ENCODE measurements at regions not wholly inside any gene's neighbourhood (a gene's known extent, or its start where the extent isn't known, plus 50 kb on each side); places are given as distances from the start of the nearest gene placed in this dataset.
A peak's percentile ranks its signal among the peaks of the same experiment; 100 is the strongest.

DNA sequence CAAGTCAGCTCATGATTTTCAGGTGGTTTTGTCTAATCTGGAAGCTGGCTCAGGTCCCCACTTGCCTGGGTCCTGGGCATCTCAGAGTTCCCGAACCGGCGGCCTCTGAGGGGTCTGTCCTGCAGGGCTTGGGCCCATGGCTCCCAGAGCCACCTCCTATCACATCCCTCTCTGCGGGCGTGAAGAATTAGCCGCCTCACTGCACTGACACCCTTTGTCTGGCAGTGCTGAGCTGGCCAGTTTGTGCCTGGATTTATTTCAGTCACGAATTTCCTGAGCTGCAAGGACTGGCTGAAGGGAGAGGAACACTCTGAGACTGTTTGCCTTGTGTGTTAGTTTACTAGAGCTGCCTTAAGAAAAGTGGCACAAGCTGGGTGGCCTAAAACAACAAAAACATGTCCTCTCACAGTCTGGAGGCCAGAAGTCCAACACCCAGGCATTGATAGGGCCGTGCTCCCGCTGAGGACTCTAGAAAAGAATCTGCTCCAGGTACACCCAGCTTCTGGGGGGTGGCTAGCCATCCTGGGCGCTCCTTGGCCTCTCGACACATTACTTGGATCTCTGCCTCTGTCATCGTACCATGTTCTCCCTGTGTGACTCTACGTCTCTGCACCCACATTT, 217.5 kb upstream of the DYNLRB2 start:
- TF ChIP-seq, protein P1, sequence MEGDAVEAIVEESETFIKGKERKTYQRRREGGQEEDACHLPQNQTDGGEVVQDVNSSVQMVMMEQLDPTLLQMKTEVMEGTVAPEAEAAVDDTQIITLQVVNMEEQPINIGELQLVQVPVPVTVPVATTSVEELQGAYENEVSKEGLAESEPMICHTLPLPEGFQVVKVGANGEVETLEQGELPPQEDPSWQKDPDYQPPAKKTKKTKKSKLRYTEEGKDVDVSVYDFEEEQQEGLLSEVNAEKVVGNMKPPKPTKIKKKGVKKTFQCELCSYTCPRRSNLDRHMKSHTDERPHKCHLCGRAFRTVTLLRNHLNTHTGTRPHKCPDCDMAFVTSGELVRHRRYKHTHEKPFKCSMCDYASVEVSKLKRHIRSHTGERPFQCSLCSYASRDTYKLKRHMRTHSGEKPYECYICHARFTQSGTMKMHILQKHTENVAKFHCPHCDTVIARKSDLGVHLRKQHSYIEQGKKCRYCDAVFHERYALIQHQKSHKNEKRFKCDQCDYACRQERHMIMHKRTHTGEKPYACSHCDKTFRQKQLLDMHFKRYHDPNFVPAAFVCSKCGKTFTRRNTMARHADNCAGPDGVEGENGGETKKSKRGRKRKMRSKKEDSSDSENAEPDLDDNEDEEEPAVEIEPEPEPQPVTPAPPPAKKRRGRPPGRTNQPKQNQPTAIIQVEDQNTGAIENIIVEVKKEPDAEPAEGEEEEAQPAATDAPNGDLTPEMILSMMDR (IDR thresholded peaks at IDR 0.05; ENCODE audit: low read depth, low read length): no peak
- DNase-seq (ENCODE audit: low read depth in 1 of 2, low spot score in 1 of 2): no peak
- Histone ChIP-seq H3K9me3 (ENCODE audit: low read depth) (no peaks in the 10 kb centered on the region), H3K36me3 (no peaks in the 10 kb centered on the region), H3K27ac (no peak overlapping the region), H3K27me3 (peaks cover 79% of the 10 kb centered on the region), H3K4me3 (no peak overlapping the region), H3K4me1 (ENCODE audit: low read depth) (no peaks in the 10 kb centered on the region)

- Histone ChIP-seq H3K9me3 (ENCODE audit: low read depth) (no peaks in the 10 kb centered on the region), H3K36me3 (no peaks in the 10 kb centered on the region), H3K4me1 (ENCODE audit: low read depth) (peaks cover 3% of the 10 kb centered on the region), H3K27me3 (peaks cover 45% of the 10 kb centered on the region), H3K4me3 (no peak overlapping the region), H3K27ac (no peak overlapping the region)
- DNase-seq (ENCODE audit: low read depth in 1 of 2, low spot score in 1 of 2): no peak
- TF ChIP-seq, protein P1 (IDR thresholded peaks at IDR 0.05; ENCODE audit: low read depth, low read length): no peak
Observed at GRCh38 chr16:80319181-80319580, 221.6 kb upstream of the DYNLRB2 start.

DNA sequence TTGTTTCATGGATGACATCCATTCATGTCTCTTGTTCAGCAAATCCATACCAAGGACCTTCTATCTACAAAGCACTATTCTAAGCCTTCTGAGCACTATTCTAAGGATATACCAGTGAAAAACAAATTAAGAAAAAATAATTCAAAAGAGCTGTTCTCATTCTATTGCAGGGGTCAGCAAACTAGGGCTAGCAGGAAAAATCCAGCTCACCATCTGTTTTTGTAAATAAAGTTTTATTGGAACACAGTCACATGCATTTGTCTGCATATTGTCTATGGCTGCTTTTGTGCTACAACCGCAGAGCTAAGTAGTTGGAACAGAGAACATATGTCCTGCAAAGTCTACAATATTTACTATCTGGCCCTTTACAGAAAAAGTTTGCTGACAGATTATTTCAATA, 222.7 kb upstream of the DYNLRB2 start:
- H3K27ac ChIP-seq: no peak overlapping the region
- no peaks in the 10 kb centered on the region for H3K36me3 ChIP-seq
- no peak for DNase-seq (ENCODE audit: low read depth in 1 of 2, low spot score in 1 of 2)
- peaks cover 3% of the 10 kb centered on the region for H3K4me1 ChIP-seq (ENCODE audit: low read depth)
- TF ChIP-seq, protein P1 (IDR thresholded peaks at IDR 0.05; ENCODE audit: low read depth, low read length): no peak
- H3K4me3 ChIP-seq: no peak overlapping the region
- H3K27me3 ChIP-seq: peaks cover 43% of the 10 kb centered on the region
- H3K9me3 ChIP-seq (ENCODE audit: low read depth): no peaks in the 10 kb centered on the region

DNA sequence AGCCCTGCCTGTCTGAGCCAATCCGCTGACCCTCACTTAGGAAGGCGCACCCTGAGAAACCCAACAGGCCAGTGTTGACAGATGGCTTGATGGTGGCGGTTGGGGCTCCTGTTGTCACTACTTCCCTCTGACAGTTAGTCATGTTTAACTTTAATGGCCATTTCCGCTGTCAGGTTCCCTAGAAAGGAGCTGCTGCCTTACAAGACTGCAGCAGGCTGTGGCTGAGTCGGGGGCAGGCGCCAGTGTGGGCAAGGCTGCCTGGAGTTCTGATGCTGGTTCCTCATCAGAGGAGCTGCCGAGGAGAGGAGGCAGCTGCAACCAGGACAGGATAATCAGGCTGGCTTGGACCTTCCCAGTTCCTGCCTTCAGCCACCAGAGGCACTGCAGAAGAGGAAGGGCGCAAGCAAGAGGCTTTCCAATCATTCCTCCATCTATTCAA, 223.2 kb upstream of the DYNLRB2 start:
- Histone ChIP-seq H3K4me3 (no peak overlapping the region), H3K27ac (no peak overlapping the region), H3K4me1 (ENCODE audit: low read depth) (peaks cover 3% of the 10 kb centered on the region), H3K9me3 (ENCODE audit: low read depth) (no peaks in the 10 kb centered on the region), H3K27me3 (peaks cover 39% of the 10 kb centered on the region), H3K36me3 (no peaks in the 10 kb centered on the region)
- peak in 1 of 2 donors; percentile 92 for DNase-seq (ENCODE audit: low read depth in 1 of 2, low spot score in 1 of 2)
- TF ChIP-seq, protein P1 (IDR thresholded peaks at IDR 0.05; ENCODE audit: low read depth, low read length): no peak

- TF ChIP-seq, protein P1 (IDR thresholded peaks at IDR 0.05; ENCODE audit: low read depth, low read length): no peak
- no peak for DNase-seq (ENCODE audit: low read depth in 1 of 2, low spot score in 1 of 2)
- H3K27ac ChIP-seq: no peak overlapping the region
- H3K36me3 ChIP-seq: no peaks in the 10 kb centered on the region
- H3K27me3 ChIP-seq: peaks cover 34% of the 10 kb centered on the region
- peaks cover 3% of the 10 kb centered on the region for H3K4me1 ChIP-seq (ENCODE audit: low read depth)
- H3K9me3 ChIP-seq (ENCODE audit: low read depth): no peaks in the 10 kb centered on the region
- H3K4me3 ChIP-seq: no peak overlapping the region
Observed at GRCh38 chr16:80317116-80317515, 223.7 kb upstream of the DYNLRB2 start.
